ENCODE measurements at regions not wholly inside any gene's neighbourhood (a gene's known extent, or its start where the extent isn't known, plus 50 kb on each side); places are given as distances from the start of the nearest gene placed in this dataset.

DNA sequence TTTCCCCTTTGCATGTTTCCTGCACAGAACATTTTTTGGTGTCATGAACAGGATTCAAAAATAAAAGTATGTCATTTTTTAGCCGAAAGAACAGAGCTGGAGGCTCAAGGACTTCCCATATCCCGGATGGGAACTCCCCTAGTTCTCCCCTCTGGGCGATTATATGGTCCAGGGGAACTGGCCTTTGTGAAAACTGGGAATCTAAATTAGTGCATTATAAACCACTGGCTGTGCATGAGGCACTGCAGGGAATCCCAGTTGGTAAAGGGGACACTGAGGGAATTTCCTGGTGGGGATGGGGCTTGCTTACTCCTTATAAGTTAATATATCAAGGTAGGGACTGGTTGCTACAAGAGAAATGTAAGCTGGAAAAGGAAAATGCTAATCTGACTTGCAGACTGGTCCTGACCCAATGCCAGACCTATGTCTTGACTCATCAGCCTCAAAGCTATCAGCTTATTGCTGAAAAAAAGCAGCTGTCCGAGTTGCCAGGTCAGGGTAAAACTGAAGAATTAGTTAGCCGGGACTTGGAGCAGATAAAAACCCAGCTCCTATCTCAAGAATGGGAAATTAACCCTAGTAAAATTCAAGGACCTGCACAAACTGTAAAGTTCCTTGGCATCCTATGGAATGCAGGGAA is 122.6 kb downstream of the FCRL5 start:
- TF ChIP-seq, protein P1, sequence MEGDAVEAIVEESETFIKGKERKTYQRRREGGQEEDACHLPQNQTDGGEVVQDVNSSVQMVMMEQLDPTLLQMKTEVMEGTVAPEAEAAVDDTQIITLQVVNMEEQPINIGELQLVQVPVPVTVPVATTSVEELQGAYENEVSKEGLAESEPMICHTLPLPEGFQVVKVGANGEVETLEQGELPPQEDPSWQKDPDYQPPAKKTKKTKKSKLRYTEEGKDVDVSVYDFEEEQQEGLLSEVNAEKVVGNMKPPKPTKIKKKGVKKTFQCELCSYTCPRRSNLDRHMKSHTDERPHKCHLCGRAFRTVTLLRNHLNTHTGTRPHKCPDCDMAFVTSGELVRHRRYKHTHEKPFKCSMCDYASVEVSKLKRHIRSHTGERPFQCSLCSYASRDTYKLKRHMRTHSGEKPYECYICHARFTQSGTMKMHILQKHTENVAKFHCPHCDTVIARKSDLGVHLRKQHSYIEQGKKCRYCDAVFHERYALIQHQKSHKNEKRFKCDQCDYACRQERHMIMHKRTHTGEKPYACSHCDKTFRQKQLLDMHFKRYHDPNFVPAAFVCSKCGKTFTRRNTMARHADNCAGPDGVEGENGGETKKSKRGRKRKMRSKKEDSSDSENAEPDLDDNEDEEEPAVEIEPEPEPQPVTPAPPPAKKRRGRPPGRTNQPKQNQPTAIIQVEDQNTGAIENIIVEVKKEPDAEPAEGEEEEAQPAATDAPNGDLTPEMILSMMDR (IDR thresholded peaks at IDR 0.05): no peak
- TF ChIP-seq POLR2A (IDR thresholded peaks at IDR 0.05): no peak
- TF ChIP-seq POLR2AphosphoS5 (IDR thresholded peaks at IDR 0.05): no peak

Measured in breast epithelium (tissue), 3 donors.